GM23338 (cell line): ENCODE measurements at regions not wholly inside any gene's neighbourhood (a gene's known extent, or its start where the extent isn't known, plus 50 kb on each side); places are given as distances from the start of the nearest gene placed in this dataset.

Experiments
- ATAC-seq: fragments of 200-7000 bp; cut with Tn5 transposase; 3 replicates; pipeline ENCODE4 v1.9.1; 2020
- DNase-seq: peaks from one replicate; pipeline ENCODE4 v3.0.0-alpha.2; 2015; ENCODE audit warnings: low spot score
- H2AFZ ChIP-seq: fragments of 200-600 bp; sonication (generic); 2 replicates; pipeline ENCODE4 v1.8.0; 2016; ENCODE audit warnings: antibody characterized with exemption, mild to moderate bottlenecking, moderate library complexity
- H3F3A ChIP-seq: fragments of 200-600 bp; sonication (generic); replicated peaks from 2 replicates; pipeline ENCODE4 v1.8.0; 2017; ENCODE audit warnings: antibody characterized with exemption, mixed run types, low read depth
- H3K27ac ChIP-seq: fragments of 200-600 bp; sonication (generic); 2 replicates; pipeline ENCODE4 v1.6.1; 2016; ENCODE audit warnings: low read depth
- H3K27me3 ChIP-seq: fragments of 200-600 bp; sonication (generic); 2 replicates; pipeline ENCODE4 v1.8.0; 2016; ENCODE audit warnings: mild to moderate bottlenecking, mixed run types, moderate library complexity; ENCODE audit not compliant: insufficient read depth
- H3K36me3 ChIP-seq: fragments of 200-600 bp; sonication (generic); 2 replicates; pipeline ENCODE4 v1.8.0; 2016; ENCODE audit warnings: mild to moderate bottlenecking; ENCODE audit not compliant: insufficient read depth
- H3K4me1 ChIP-seq: fragments of 200-600 bp; sonication (generic); 2 replicates; pipeline ENCODE4 v1.8.0; 2016; ENCODE audit warnings: mild to moderate bottlenecking, moderate library complexity; ENCODE audit not compliant: insufficient read depth
- H3K4me2 ChIP-seq: fragments of 200-600 bp; sonication (generic); 2 replicates; pipeline ENCODE4 v1.7.1; 2017; ENCODE audit warnings: mixed run types
- H3K4me3 ChIP-seq: fragments of 200-600 bp; sonication (generic); 2 replicates; pipeline ENCODE4 v1.6.1; 2016; ENCODE audit warnings: mixed run types
- H3K79me2 ChIP-seq: fragments of 200-600 bp; sonication (generic); replicated peaks from 2 replicates; pipeline ENCODE4 v1.8.0; 2017; ENCODE audit warnings: mild to moderate bottlenecking; ENCODE audit not compliant: insufficient read depth
- H3K9me2 ChIP-seq: fragments of 200-600 bp; sonication (generic); 2 replicates; pipeline ENCODE4 v1.8.0; 2017; ENCODE audit not compliant: insufficient read depth
- H4K20me1 ChIP-seq: fragments of 200-600 bp; sonication (generic); replicated peaks from 2 replicates; pipeline ENCODE4 v1.8.0; 2017; ENCODE audit warnings: mild to moderate bottlenecking; ENCODE audit not compliant: insufficient read depth
- H3K27ac Mint-ChIP-seq: 2 replicates; pipeline ENCODE4 v1.8.0; 2020; ENCODE audit warnings: inconsistent platforms, mild to moderate bottlenecking, moderate library complexity, mixed read lengths
- H3K27me3 Mint-ChIP-seq: 3 replicates; pipeline ENCODE4 v1.8.0; 2022; ENCODE audit warnings: low read depth, mild to moderate bottlenecking, moderate library complexity, mixed read lengths, inconsistent platforms; ENCODE audit not compliant: insufficient read depth, poor library complexity
- H3K36me3 Mint-ChIP-seq: 3 replicates; pipeline ENCODE4 v1.8.0; 2021; ENCODE audit warnings: low read depth, mild to moderate bottlenecking, inconsistent platforms, moderate library complexity, mixed read lengths
- H3K4me1 Mint-ChIP-seq: 3 replicates; pipeline ENCODE4 v1.8.0; 2020; ENCODE audit warnings: mild to moderate bottlenecking, inconsistent platforms, mixed read lengths
- H3K4me3 Mint-ChIP-seq: 3 replicates; pipeline ENCODE4 v1.8.0; 2021; ENCODE audit warnings: moderate library complexity, mild to moderate bottlenecking, inconsistent platforms, mixed read lengths
- H3K9me3 Mint-ChIP-seq: 3 replicates; pipeline ENCODE4 v1.8.0; 2020; ENCODE audit warnings: moderate library complexity, mild to moderate bottlenecking, inconsistent platforms, mixed read lengths
- CREB1 ChIP-seq: fragments of 250-450 bp; sonication (Bioruptor Pico); IDR thresholded peaks from 2 replicates; pipeline ENCODE4 v1.5.0; 2020; ENCODE audit warnings: low read depth, mild to moderate bottlenecking, moderate library complexity
- EZH2 ChIP-seq: fragments of 200-600 bp; sonication (generic); IDR thresholded peaks from one replicate; pipeline ENCODE4 v1.8.0; 2017; ENCODE audit warnings: antibody characterized with exemption, mild to moderate bottlenecking, low read depth; ENCODE audit not compliant: unreplicated experiment
- EZH2phosphoT487 ChIP-seq: fragments of 200-600 bp; sonication (generic); IDR thresholded peaks from one replicate; pipeline ENCODE4 v1.8.1; 2018; ENCODE audit warnings: antibody characterized with exemption; ENCODE audit not compliant: unreplicated experiment
- NANOG ChIP-seq: IDR thresholded peaks from 2 replicates; pipeline ENCODE4 v1.6.1; 2016; ENCODE audit warnings: antibody characterized with exemption, borderline replicate concordance
- POLR2AphosphoS5 ChIP-seq: IDR thresholded peaks from 2 replicates; pipeline ENCODE4 v1.6.1; 2016; ENCODE audit warnings: antibody characterized with exemption, low read depth
- STAT1 ChIP-seq: IDR thresholded peaks from one replicate; pipeline ENCODE4 v1.6.1; 2016; ENCODE audit warnings: antibody characterized with exemption; ENCODE audit not compliant: unreplicated experiment
- ZNF114 ChIP-seq: fragments of 250-450 bp; sonication (Bioruptor Pico); IDR thresholded peaks from 2 replicates; pipeline ENCODE4 v1.5.0; 2020; ENCODE audit warnings: mild to moderate bottlenecking, moderate library complexity
- ZNF331 ChIP-seq: fragments of 250-450 bp; sonication (Bioruptor Pico); IDR thresholded peaks from 2 replicates; pipeline ENCODE4 v1.5.0; 2020; ENCODE audit warnings: low read depth, mild to moderate bottlenecking, moderate library complexity
- TF ChIP-seq, protein P1 (sequence below): fragments of 250-450 bp; sonication (Bioruptor Pico); IDR thresholded peaks from 2 replicates; pipeline ENCODE4 v1.5.0; 2020; ENCODE audit warnings: mild to moderate bottlenecking, moderate library complexity
- TF ChIP-seq, protein P2 (sequence below), 2 experiments: fragments of 200-600 bp in 1 of 2; sonication (generic) in 1 of 2; conservative IDR thresholded peaks; 2 replicates each; pipeline versions ENCODE4 v1.5.1 to v1.6.1; 2016 to 2017; ENCODE audit warnings: antibody characterized with exemption in 2 of 2, low read depth in 2 of 2, mild to moderate bottlenecking in 2 of 2, moderate library complexity in 1 of 2

DNA sequence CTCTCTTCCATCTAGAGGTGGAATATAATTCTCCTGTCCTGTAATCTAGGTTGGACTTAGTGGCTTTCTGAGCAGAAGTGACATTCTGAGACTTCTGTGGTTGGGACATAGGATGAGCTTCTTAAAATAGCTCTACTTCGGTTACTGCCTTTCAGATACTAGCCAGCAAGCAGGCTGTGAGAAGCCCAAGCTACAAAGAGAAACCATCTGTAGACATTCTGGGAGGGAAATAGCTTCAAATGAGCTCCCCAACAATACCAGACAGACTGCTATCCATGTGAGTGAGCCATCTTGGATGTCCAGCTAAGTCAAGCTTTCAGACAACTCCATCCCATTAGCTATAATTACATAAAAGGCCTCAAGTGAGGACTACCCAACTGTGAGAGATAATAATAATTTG lies 568.9 kb downstream of the DMRTA1 start:
- no peaks in the 10 kb centered on the region for H3K27me3 Mint-ChIP-seq
- no peaks in the 10 kb centered on the region for H3K36me3 Mint-ChIP-seq
- no peak for ATAC-seq
- no peaks in the 10 kb centered on the region for H3K9me2 ChIP-seq
- H3K4me3 Mint-ChIP-seq, result no peak overlapping the region
- no peak overlapping the region for H2AFZ ChIP-seq
- H3K27ac Mint-ChIP-seq, result no peak overlapping the region
- no peak for TF ChIP-seq POLR2AphosphoS5
- TF ChIP-seq ZNF114 (CRISPR knock-in tag), result no peak
- no peak for TF ChIP-seq EZH2phosphoT487
- TF ChIP-seq NANOG, result no peak
- no peak for TF ChIP-seq ZNF331
- TF ChIP-seq EZH2, result no peak
- TF ChIP-seq, protein P1, sequence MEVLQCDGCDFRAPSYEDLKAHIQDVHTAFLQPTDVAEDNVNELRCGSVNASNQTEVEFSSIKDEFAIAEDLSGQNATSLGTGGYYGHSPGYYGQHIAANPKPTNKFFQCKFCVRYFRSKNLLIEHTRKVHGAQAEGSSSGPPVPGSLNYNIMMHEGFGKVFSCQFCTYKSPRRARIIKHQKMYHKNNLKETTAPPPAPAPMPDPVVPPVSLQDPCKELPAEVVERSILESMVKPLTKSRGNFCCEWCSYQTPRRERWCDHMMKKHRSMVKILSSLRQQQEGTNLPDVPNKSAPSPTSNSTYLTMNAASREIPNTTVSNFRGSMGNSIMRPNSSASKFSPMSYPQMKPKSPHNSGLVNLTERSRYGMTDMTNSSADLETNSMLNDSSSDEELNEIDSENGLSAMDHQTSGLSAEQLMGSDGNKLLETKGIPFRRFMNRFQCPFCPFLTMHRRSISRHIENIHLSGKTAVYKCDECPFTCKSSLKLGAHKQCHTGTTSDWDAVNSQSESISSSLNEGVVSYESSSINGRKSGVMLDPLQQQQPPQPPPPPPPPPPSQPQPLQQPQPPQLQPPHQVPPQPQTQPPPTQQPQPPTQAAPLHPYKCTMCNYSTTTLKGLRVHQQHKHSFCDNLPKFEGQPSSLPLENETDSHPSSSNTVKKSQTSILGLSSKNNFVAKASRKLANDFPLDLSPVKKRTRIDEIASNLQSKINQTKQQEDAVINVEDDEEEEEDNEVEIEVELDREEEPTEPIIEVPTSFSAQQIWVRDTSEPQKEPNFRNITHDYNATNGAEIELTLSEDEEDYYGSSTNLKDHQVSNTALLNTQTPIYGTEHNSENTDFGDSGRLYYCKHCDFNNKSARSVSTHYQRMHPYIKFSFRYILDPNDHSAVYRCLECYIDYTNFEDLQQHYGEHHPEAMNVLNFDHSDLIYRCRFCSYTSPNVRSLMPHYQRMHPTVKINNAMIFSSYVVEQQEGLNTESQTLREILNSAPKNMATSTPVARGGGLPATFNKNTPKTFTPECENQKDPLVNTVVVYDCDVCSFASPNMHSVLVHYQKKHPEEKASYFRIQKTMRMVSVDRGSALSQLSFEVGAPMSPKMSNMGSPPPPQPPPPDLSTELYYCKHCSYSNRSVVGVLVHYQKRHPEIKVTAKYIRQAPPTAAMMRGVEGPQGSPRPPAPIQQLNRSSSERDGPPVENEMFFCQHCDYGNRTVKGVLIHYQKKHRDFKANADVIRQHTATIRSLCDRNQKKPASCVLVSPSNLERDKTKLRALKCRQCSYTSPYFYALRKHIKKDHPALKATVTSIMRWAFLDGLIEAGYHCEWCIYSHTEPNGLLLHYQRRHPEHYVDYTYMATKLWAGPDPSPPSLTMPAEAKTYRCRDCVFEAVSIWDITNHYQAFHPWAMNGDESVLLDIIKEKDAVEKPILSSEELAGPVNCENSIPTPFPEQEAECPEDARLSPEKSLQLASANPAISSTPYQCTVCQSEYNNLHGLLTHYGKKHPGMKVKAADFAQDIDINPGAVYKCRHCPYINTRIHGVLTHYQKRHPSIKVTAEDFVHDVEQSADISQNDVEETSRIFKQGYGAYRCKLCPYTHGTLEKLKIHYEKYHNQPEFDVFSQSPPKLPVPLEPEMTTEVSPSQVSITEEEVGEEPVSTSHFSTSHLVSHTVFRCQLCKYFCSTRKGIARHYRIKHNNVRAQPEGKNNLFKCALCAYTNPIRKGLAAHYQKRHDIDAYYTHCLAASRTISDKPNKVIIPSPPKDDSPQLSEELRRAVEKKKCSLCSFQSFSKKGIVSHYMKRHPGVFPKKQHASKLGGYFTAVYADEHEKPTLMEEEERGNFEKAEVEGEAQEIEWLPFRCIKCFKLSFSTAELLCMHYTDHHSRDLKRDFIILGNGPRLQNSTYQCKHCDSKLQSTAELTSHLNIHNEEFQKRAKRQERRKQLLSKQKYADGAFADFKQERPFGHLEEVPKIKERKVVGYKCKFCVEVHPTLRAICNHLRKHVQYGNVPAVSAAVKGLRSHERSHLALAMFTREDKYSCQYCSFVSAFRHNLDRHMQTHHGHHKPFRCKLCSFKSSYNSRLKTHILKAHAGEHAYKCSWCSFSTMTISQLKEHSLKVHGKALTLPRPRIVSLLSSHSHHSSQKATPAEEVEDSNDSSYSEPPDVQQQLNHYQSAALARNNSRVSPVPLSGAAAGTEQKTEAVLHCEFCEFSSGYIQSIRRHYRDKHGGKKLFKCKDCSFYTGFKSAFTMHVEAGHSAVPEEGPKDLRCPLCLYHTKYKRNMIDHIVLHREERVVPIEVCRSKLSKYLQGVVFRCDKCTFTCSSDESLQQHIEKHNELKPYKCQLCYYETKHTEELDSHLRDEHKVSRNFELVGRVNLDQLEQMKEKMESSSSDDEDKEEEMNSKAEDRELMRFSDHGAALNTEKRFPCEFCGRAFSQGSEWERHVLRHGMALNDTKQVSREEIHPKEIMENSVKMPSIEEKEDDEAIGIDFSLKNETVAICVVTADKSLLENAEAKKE (CRISPR knock-in tag), result no peak
- TF ChIP-seq CREB1 (CRISPR knock-in tag), result no peak
- no peaks in the 10 kb centered on the region for H3K79me2 ChIP-seq
- H3K36me3 ChIP-seq, result no peaks in the 10 kb centered on the region
- DNase-seq, result no peak
- no peaks in the 10 kb centered on the region for H4K20me1 ChIP-seq
- H3K9me3 Mint-ChIP-seq, result 0 out of 3 replicates have a peak, but pooled peaks cover 4% of the 10 kb centered on the region
- no peaks in the 10 kb centered on the region for H3K4me1 ChIP-seq
- no peak overlapping the region for H3K4me2 ChIP-seq
- H3K4me1 Mint-ChIP-seq, result no peaks in the 10 kb centered on the region
- H3K27me3 ChIP-seq, result no peaks in the 10 kb centered on the region
- no peak overlapping the region for H3K27ac ChIP-seq
- H3K4me3 ChIP-seq, result no peak overlapping the region
- H3F3A ChIP-seq, result no peaks in the 10 kb centered on the region

DNA sequence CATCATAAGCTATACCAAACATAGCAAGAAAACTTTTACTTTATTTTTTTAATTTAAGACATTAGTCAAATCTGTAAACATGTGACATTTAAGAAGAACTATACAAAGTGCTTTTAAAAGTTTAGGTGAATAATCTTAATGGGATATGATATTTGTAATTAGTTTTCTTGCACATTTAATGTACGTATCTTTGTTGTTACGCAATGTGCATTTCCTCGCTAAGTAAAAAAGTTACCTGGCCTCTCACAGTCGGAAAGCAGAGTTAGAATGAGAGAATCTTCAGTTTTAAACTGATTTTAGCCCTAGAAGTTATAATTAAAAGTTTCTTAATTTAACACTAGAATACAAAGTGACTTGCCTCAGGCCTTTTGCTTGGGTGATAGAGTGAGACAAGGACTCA lies 589.8 kb downstream of the DMRTA1 start:
- Histone ChIP-seq H3K27ac (no peak overlapping the region), H3K79me2 (no peaks in the 10 kb centered on the region), H3K4me3 (no peak overlapping the region), H3K27me3 (no peaks in the 10 kb centered on the region), H3K36me3 (no peaks in the 10 kb centered on the region), H3K4me2 (no peak overlapping the region), H3K4me1 (no peaks in the 10 kb centered on the region), H3F3A (no peaks in the 10 kb centered on the region), H2AFZ (no peak overlapping the region), H4K20me1 (no peaks in the 10 kb centered on the region), H3K9me2 (no peaks in the 10 kb centered on the region)
- ATAC-seq (no peak), DNase-seq (no peak)
- Mint-ChIP-seq H3K9me3 (no peaks in the 10 kb centered on the region), H3K4me3 (no peak overlapping the region), H3K4me1 (no peaks in the 10 kb centered on the region), H3K27ac (no peak overlapping the region), H3K27me3 (no peaks in the 10 kb centered on the region), H3K36me3 (no peaks in the 10 kb centered on the region)
- TF ChIP-seq NANOG, result no peak
- TF ChIP-seq ZNF331, result no peak
- TF ChIP-seq, protein P2, sequence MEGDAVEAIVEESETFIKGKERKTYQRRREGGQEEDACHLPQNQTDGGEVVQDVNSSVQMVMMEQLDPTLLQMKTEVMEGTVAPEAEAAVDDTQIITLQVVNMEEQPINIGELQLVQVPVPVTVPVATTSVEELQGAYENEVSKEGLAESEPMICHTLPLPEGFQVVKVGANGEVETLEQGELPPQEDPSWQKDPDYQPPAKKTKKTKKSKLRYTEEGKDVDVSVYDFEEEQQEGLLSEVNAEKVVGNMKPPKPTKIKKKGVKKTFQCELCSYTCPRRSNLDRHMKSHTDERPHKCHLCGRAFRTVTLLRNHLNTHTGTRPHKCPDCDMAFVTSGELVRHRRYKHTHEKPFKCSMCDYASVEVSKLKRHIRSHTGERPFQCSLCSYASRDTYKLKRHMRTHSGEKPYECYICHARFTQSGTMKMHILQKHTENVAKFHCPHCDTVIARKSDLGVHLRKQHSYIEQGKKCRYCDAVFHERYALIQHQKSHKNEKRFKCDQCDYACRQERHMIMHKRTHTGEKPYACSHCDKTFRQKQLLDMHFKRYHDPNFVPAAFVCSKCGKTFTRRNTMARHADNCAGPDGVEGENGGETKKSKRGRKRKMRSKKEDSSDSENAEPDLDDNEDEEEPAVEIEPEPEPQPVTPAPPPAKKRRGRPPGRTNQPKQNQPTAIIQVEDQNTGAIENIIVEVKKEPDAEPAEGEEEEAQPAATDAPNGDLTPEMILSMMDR (conservative IDR thresholded peaks at IDR 0.05; ENCODE audit: low read depth in 2 of 2), result no peak
- TF ChIP-seq ZNF114 (CRISPR knock-in tag), result no peak
- TF ChIP-seq EZH2, result no peak
- TF ChIP-seq STAT1, result no peak
- no peak for TF ChIP-seq EZH2phosphoT487
